ENCODE measurements at regions not wholly inside any gene's neighbourhood (a gene's known extent, or its start where the extent isn't known, plus 50 kb on each side); places are given as distances from the start of the nearest gene placed in this dataset.

- TF ChIP-seq ATF2 (CRISPR knock-in tag; IDR thresholded peaks at IDR 0.05; ENCODE audit: borderline replicate concordance, low read depth) (no peak), IRF2 (CRISPR knock-in tag; IDR thresholded peaks at IDR 0.05; ENCODE audit: borderline replicate concordance, low read depth) (no peak), ATF3 (CRISPR knock-in tag; conservative IDR thresholded peaks at IDR 0.05) (no peak)
Observed at GRCh38 chr9:110078604-110079003, 129.4 kb downstream of the C9orf152 start (continued).

- CTCF ChIA-PET, result no interaction called here
- ATAC-seq (peak; percentile 56), DNase-seq (ENCODE audit: low spot score) (no peak)
- Mint-ChIP-seq H3K4me3 (no peak overlapping the region), H3K4me1 (peaks cover 31% of the 10 kb centered on the region), H3K27me3 (ENCODE audit: low read depth) (no peaks in the 10 kb centered on the region), H3K36me3 (no peaks in the 10 kb centered on the region), H3K9me3 (no peaks in the 10 kb centered on the region; the same call in 1 of the 2 replicates), H3K27ac (0 out of 2 replicates have a peak overlapping the region, but pooled peaks have one; percentile 14)
- POLR2A ChIA-PET, result no interaction called here
- TF ChIP-seq CREB1 (CRISPR knock-in tag; IDR thresholded peaks at IDR 0.05) (no peak), ATF1 (CRISPR knock-in tag; IDR thresholded peaks at IDR 0.05) (no peak), USF1 (CRISPR knock-in tag; IDR thresholded peaks at IDR 0.05) (no peak), OVOL2 (CRISPR knock-in tag; IDR thresholded peaks at IDR 0.05; ENCODE audit: borderline replicate concordance) (no peak), GABPB1 (CRISPR knock-in tag; IDR thresholded peaks at IDR 0.05) (no peak), CDX4 (CRISPR knock-in tag; IDR thresholded peaks at IDR 0.05; ENCODE audit: borderline replicate concordance) (no peak)
Observed at GRCh38 chr9:110081395-110081794, 126.6 kb downstream of the C9orf152 start.

- ChIA-PET CTCF (interaction anchor here (0.6 kb wide), 1 partner anchor 253 kb away, joined by 4 read pairs; no protein-coding TSS in a partner anchor), POLR2A (no interaction called here)
- H3K27me3 Mint-ChIP-seq (ENCODE audit: low read depth), result no peaks in the 10 kb centered on the region
- ATAC-seq (no peak), DNase-seq (ENCODE audit: low spot score) (no peak)
- no peaks in the 10 kb centered on the region; the same call in 1 of the 2 replicates for H3K9me3 Mint-ChIP-seq
- no peak overlapping the region for H3K4me3 Mint-ChIP-seq
- H3K36me3 Mint-ChIP-seq, result no peaks in the 10 kb centered on the region
- H3K27ac Mint-ChIP-seq, result no peak overlapping the region
- H3K4me1 Mint-ChIP-seq, result peaks cover 31% of the 10 kb centered on the region
- TF ChIP-seq ZNF416 (CRISPR knock-in tag; IDR thresholded peaks at IDR 0.05) (no peak), MXD4 (CRISPR knock-in tag; IDR thresholded peaks at IDR 0.05; ENCODE audit: borderline replicate concordance) (no peak), ATF3 (CRISPR knock-in tag; conservative IDR thresholded peaks at IDR 0.05) (no peak), ZNF396 (CRISPR knock-in tag; IDR thresholded peaks at IDR 0.05; ENCODE audit: borderline replicate concordance) (no peak), FOXP4 (CRISPR knock-in tag; IDR thresholded peaks at IDR 0.05) (no peak), ZBTB43 (CRISPR knock-in tag; IDR thresholded peaks at IDR 0.05) (no peak), E2F4 (CRISPR knock-in tag; IDR thresholded peaks at IDR 0.05; ENCODE audit: borderline replicate concordance, low read depth) (no peak), E2F5 (CRISPR knock-in tag; IDR thresholded peaks at IDR 0.05) (no peak), ZNF512 (CRISPR knock-in tag; IDR thresholded peaks at IDR 0.05; ENCODE audit: borderline replicate concordance) (no peak), HMGA2 (CRISPR knock-in tag; IDR thresholded peaks at IDR 0.05) (no peak), EMX1 (CRISPR knock-in tag; IDR thresholded peaks at IDR 0.05) (no peak)
Observed at GRCh38 chr9:110083866-110084265, 124.1 kb downstream of the C9orf152 start.

Measured in WTC11 (cell line).